PC-3 (cell line): ENCODE measurements at regions not wholly inside any gene's neighbourhood (a gene's known extent, or its start where the extent isn't known, plus 50 kb on each side); places are given as distances from the start of the nearest gene placed in this dataset.

Experiments
- EZH2 ChIP-seq: fragments of 300-600 bp; sonication (generic); IDR thresholded peaks from one replicate; pipeline ENCODE4 v1.6.1; 2017; ENCODE audit warnings: antibody characterized with exemption, mild to moderate bottlenecking, low read length; ENCODE audit not compliant: unreplicated experiment
- TF ChIP-seq, protein P1 (sequence below): fragments of 300-600 bp; sonication (generic); conservative IDR thresholded peaks from 2 replicates; pipeline ENCODE4 v1.5.1; 2017; ENCODE audit warnings: antibody characterized with exemption, low read depth, mild to moderate bottlenecking, low read length

GRCh38 chr21:20266441-20266710 lies 731.8 kb upstream of the NCAM2 start:
- TF ChIP-seq, protein P1, sequence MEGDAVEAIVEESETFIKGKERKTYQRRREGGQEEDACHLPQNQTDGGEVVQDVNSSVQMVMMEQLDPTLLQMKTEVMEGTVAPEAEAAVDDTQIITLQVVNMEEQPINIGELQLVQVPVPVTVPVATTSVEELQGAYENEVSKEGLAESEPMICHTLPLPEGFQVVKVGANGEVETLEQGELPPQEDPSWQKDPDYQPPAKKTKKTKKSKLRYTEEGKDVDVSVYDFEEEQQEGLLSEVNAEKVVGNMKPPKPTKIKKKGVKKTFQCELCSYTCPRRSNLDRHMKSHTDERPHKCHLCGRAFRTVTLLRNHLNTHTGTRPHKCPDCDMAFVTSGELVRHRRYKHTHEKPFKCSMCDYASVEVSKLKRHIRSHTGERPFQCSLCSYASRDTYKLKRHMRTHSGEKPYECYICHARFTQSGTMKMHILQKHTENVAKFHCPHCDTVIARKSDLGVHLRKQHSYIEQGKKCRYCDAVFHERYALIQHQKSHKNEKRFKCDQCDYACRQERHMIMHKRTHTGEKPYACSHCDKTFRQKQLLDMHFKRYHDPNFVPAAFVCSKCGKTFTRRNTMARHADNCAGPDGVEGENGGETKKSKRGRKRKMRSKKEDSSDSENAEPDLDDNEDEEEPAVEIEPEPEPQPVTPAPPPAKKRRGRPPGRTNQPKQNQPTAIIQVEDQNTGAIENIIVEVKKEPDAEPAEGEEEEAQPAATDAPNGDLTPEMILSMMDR = no peak
- no peak for TF ChIP-seq EZH2
